ENCODE measurements at regions not wholly inside any gene's neighbourhood (a gene's known extent, or its start where the extent isn't known, plus 50 kb on each side); places are given as distances from the start of the nearest gene placed in this dataset.

DNA sequence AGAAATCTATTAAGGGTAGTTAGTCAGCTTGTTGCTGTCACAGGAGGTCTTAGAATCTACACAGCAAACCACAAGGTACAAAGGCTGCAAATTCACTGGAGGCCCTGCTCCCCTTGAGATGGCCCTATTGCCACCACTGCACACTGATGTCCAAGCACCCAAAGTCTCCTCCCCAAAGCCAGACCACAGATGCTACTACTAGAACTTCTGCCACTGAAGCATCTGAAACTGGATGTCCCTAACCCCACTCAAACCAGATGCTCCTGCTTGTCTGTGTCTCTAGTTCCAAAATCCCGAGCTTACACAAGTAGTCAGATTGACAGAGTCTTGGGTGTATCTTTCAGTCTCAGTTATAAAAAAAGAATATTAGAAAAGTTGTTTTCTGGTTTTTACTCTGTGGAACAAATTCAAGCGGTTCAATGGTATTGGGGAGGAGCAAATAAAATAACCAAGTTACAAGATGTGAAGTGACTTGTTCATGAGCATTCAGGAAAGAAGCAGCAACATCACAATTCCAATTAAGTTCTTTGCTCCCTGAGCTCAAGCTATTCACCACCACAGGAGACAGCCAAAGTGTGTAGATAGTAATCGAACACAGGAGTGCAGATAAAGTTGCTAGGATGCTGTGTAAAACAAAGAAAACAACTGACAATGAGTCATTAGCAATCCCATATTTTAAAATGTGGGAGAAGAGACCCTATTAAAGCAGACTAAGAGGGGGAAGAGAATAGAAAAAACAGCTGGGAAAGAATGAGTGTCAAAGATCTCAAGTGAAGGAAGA, 352.3 kb downstream of the PDGFC start:
- Histone ChIP-seq H3K4me2 (ENCODE audit: low read length) (no peak overlapping the region), H3K27me3 (ENCODE audit: control insufficient read depth, insufficient read depth, low read length) (no peaks in the 10 kb centered on the region), H3K36me3 (ENCODE audit: insufficient read depth, low read length) (no peaks in the 10 kb centered on the region), H3K9me3 (replicated peaks; ENCODE audit: low read length) (no peaks in the 10 kb centered on the region), H3K9ac (ENCODE audit: low read depth, low read length) (no peak overlapping the region), H3K4me1 (ENCODE audit: control insufficient read depth, insufficient read depth, low read length) (peaks cover 16% of the 10 kb centered on the region), H3K4me3 (ENCODE audit: low read length) (no peak overlapping the region)

DNA sequence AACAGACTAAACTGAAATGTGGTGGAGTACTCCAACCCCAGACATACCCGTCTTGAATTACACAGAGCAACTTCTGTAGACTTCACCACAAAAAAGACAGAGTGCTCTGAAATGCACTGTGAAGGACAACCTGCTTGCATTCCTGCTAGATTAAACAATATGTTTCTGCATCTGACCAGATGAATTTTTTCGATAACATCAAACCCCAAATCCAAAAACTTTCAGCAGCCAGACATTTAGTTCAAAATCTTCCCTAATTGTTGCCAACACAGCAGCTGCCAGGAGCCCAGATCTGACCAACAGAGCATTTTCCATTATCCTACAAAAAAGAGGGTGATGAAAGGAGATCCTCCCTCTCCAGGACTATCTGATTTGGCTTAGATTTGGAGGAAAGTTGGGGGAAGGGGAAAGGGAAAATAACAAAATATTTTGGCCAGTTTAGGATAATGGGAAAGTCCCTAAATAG, 356.5 kb downstream of the PDGFC start:
- Histone ChIP-seq H3K4me2 (ENCODE audit: low read length) (peak overlapping the region; percentile 2), H3K36me3 (ENCODE audit: insufficient read depth, low read length) (no peaks in the 10 kb centered on the region), H3K9ac (ENCODE audit: low read depth, low read length) (peak overlapping the region; percentile 20), H3K4me1 (ENCODE audit: control insufficient read depth, insufficient read depth, low read length) (peaks cover 21% of the 10 kb centered on the region), H3K4me3 (ENCODE audit: low read length) (no peak overlapping the region), H3K27me3 (ENCODE audit: control insufficient read depth, insufficient read depth, low read length) (no peaks in the 10 kb centered on the region), H3K9me3 (replicated peaks; ENCODE audit: low read length) (no peaks in the 10 kb centered on the region)

DNA sequence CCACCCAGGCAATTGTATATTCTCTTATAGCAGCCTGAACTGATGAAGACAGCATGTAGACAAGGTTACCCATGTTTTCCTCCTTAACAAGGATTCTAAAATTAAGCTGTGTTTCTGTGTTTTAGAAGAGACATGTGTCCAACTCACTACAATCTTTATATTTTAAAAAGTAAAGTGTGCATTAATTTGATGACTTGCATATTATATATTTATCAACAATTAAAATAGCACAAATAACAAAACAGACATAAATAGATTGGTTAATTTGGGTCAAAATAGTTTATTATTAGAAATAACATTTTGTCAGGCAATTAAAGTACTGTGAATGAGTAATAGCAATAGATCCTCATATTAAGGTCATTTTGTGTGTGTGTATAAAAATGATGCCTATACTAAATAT, 357.1 kb downstream of the PDGFC start:
- Histone ChIP-seq H3K36me3 (ENCODE audit: insufficient read depth, low read length) (no peaks in the 10 kb centered on the region), H3K4me1 (ENCODE audit: control insufficient read depth, insufficient read depth, low read length) (peaks cover 21% of the 10 kb centered on the region), H3K9ac (ENCODE audit: low read depth, low read length) (peak overlapping the region; percentile 10), H3K27me3 (ENCODE audit: control insufficient read depth, insufficient read depth, low read length) (no peaks in the 10 kb centered on the region), H3K4me2 (ENCODE audit: low read length) (peak overlapping the region; percentile 1), H3K9me3 (replicated peaks; ENCODE audit: low read length) (no peaks in the 10 kb centered on the region), H3K4me3 (ENCODE audit: low read length) (no peak overlapping the region)

DNA sequence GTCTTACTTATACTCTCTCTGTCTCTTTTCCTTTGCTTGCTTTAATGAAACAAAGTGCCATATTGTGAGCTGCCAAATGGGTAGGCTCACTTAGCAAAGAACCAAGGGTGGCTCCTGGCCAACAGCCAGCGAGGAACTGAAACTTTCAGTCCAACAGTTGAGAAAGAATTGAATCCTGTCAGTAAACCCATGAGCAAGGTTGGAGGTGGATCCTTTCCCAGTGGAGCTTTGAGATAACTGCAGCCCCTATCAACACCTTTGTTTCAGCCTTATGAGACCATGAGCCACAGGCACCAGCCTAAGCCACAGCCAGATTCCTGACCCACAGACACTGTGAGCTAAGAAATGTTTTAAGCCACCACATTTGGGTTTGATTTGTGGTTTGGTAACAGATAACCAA, 362.2 kb downstream of the PDGFC start:
- no peak overlapping the region for H3K9ac ChIP-seq (ENCODE audit: low read depth, low read length)
- no peaks in the 10 kb centered on the region for H3K36me3 ChIP-seq (ENCODE audit: insufficient read depth, low read length)
- no peak overlapping the region for H3K4me2 ChIP-seq (ENCODE audit: low read length)
- no peaks in the 10 kb centered on the region for H3K9me3 ChIP-seq (replicated peaks; ENCODE audit: low read length)
- peaks cover 23% of the 10 kb centered on the region for H3K4me1 ChIP-seq (ENCODE audit: control insufficient read depth, insufficient read depth, low read length)
- no peaks in the 10 kb centered on the region for H3K27me3 ChIP-seq (ENCODE audit: control insufficient read depth, insufficient read depth, low read length)
- no peak overlapping the region for H3K4me3 ChIP-seq (ENCODE audit: low read length)

DNA sequence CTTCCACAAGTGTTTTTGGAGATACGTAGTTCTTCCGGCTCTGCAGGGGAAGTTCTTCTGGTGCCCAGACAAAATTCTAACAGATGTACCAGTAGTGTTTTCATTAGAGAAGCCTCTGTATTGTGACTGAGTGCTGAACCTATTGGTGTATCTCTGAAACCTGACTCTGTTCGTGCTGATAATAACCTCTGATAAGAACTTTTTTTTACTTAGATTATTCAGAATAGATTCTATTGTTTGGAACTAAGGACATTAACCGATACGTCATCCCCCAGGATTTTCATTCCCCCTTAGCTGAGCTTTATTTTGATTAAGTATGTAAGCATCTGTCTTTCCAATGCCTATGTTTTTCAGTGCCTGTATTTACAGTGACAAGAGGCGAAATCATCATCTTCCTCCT, 362.9 kb downstream of the PDGFC start:
- Histone ChIP-seq H3K4me2 (ENCODE audit: low read length) (no peak overlapping the region), H3K27me3 (ENCODE audit: control insufficient read depth, insufficient read depth, low read length) (no peaks in the 10 kb centered on the region), H3K9me3 (replicated peaks; ENCODE audit: low read length) (no peaks in the 10 kb centered on the region), H3K9ac (ENCODE audit: low read depth, low read length) (no peak overlapping the region), H3K36me3 (ENCODE audit: insufficient read depth, low read length) (no peaks in the 10 kb centered on the region), H3K4me3 (ENCODE audit: low read length) (no peak overlapping the region), H3K4me1 (ENCODE audit: control insufficient read depth, insufficient read depth, low read length) (peaks cover 18% of the 10 kb centered on the region)

DNA sequence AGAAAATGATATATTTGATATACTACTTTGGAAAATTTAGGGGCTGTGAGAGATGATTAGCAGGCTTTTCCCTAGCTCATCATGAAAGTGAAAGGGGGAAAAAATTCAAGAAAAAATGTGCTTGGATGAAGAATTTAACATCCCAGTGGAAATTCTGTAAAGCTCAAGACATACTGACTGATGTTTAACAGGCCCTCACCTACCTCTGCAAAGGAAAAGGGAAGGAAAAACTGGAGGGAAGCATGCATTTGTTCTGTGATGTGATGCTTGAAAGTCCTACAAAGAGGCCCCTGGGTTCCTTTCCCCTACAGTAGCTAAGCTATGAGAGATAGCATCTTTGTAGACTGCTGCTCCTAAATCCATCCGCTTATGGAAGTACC, 364.1 kb downstream of the PDGFC start:
- H3K9me3 ChIP-seq (replicated peaks; ENCODE audit: low read length), result no peaks in the 10 kb centered on the region
- H3K4me3 ChIP-seq (ENCODE audit: low read length), result no peak overlapping the region
- no peak overlapping the region for H3K9ac ChIP-seq (ENCODE audit: low read depth, low read length)
- H3K36me3 ChIP-seq (ENCODE audit: insufficient read depth, low read length), result no peaks in the 10 kb centered on the region
- H3K27me3 ChIP-seq (ENCODE audit: control insufficient read depth, insufficient read depth, low read length), result no peaks in the 10 kb centered on the region
- peaks cover 18% of the 10 kb centered on the region for H3K4me1 ChIP-seq (ENCODE audit: control insufficient read depth, insufficient read depth, low read length)
- peak overlapping the region; percentile 0 for H3K4me2 ChIP-seq (ENCODE audit: low read length)

DNA sequence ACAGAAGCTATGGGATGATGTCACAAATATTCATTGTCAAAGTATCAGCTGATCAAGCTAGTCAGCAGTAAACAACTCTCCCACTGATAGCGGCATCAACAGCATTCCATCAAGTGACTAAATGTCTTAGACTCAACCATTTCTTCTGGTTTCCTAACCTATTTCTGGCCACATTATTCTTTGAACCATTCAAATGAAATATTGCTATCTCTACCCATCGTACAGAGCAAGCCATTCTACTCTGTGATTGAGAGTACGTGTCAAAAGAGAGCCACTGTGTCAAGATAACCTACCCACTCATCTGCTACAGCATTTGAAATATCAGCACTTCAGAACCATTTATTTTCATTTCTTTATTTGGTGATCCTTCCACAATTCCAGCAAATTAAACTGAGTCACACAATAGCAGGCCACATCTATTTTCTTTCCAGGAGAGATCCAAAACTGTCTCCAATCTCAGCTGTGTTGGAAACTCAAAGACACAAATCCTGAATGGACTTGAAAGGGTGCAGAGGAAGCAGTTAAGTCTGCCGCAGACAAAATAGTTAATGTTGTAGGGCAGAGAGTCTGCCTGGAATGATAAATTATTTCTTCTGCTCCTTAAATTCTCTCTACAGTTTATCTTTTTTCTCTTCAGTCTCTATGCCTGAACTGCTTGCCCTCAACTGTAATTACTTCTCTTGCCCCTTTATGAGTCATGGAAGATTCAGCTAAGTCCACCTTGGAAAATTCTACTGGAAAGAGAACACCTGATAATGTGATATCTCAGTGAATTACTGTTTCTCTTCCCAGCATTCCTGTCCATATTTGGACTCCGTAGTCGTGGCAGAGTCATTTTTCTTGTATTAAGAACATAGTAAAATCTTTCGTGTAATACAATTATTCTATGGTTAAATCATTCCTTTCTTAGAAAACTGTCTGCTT, 364.8 kb downstream of the PDGFC start:
- Histone ChIP-seq H3K27me3 (ENCODE audit: control insufficient read depth, insufficient read depth, low read length) (no peaks in the 10 kb centered on the region), H3K4me1 (ENCODE audit: control insufficient read depth, insufficient read depth, low read length) (peaks cover 18% of the 10 kb centered on the region), H3K4me3 (ENCODE audit: low read length) (no peak overlapping the region), H3K4me2 (ENCODE audit: low read length) (peak overlapping the region; percentile 0), H3K9me3 (replicated peaks; ENCODE audit: low read length) (no peaks in the 10 kb centered on the region), H3K36me3 (ENCODE audit: insufficient read depth, low read length) (no peaks in the 10 kb centered on the region), H3K9ac (ENCODE audit: low read depth, low read length) (no peak overlapping the region)

DNA sequence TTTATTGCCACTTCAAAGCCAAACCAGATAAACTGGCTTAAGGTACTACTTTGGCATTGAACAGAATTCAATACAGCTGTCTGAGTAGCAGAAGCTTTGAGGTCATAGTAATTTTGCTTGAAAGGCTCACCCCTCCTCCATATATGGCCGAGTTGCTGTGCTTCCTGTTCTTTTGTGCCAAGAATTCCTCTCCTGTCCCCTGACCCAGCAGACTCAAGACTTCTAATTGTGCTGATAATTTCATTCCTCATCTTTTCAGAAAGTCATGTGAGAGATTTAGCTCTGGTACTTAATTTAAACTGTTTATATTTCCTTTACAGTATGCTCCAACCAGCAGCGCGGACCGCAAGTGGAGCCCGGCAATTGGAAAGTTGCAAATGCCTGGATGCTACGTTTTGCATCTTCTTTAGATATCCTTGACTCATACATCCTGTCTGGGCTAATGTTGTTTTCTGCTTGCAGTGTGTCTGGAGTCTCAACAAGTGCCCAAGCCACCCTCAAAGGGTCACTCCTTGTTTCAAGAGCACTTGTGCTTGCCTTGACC, 373.4 kb downstream of the PDGFC start:
- H3K4me3 ChIP-seq (ENCODE audit: low read length), result no peak overlapping the region
- no peak overlapping the region for H3K9ac ChIP-seq (ENCODE audit: low read depth, low read length)

DNA sequence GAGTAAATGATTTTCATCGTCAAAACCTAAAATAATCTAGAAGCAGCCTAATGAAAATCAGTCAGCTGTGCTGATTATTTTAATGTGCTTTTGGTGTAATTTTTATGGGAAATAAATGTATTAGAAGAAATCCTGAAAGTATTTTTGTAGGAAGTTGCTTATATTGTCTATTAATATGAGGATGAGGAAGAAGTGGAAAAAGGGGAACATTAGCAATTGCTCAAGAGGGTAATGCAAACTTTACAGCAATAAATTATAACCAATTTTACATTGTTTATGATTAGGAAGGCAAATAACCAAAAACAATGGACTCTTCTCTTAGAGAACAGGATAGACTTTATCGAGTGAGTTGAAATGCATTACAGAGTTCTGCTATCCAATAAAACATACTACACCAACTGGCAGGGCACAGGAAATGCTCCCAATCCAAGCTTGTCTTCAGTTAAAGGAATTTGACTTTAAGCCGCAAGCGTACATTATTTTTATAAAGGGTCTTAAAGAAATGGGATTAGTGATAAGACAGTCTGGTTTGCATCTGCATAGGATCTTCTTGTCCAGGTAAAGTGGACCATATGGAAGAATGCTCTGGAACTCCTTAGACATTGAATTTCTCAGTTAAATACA, 374.8 kb downstream of the PDGFC start:
- Histone ChIP-seq H3K9ac (ENCODE audit: low read depth, low read length) (no peak overlapping the region), H3K36me3 (ENCODE audit: insufficient read depth, low read length) (no peaks in the 10 kb centered on the region), H3K4me3 (ENCODE audit: low read length) (no peak overlapping the region), H3K27me3 (ENCODE audit: control insufficient read depth, insufficient read depth, low read length) (no peaks in the 10 kb centered on the region), H3K9me3 (replicated peaks; ENCODE audit: low read length) (no peaks in the 10 kb centered on the region), H3K4me2 (ENCODE audit: low read length) (no peak overlapping the region), H3K4me1 (ENCODE audit: control insufficient read depth, insufficient read depth, low read length) (peaks cover 23% of the 10 kb centered on the region)

More for the DNA sequence above, 373.4 kb downstream of the PDGFC start:
- Histone ChIP-seq H3K4me2 (ENCODE audit: low read length) (no peak overlapping the region), H3K36me3 (ENCODE audit: insufficient read depth, low read length) (no peaks in the 10 kb centered on the region), H3K27me3 (ENCODE audit: control insufficient read depth, insufficient read depth, low read length) (no peaks in the 10 kb centered on the region), H3K9me3 (replicated peaks; ENCODE audit: low read length) (no peaks in the 10 kb centered on the region), H3K4me1 (ENCODE audit: control insufficient read depth, insufficient read depth, low read length) (peaks cover 23% of the 10 kb centered on the region)

DNA sequence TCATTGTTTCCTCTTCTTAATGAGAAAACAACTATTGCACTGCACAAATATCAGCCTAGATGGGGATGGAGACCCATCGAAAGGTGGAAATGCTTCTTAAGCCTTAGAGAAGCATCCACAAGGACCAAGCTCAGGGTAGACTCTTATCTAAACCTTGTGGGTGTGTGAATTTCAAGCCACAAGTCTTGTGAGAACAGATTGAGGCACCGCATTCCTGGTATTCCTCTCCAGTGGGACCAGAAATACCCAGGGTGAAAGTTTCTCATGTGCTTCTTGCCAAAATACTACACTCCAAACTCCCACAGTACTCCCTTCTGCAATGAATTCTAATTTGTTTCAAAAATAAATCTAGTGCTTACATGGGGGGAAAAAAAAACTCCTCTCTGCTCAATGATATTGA, 375.6 kb downstream of the PDGFC start:
- no peaks in the 10 kb centered on the region for H3K9me3 ChIP-seq (replicated peaks; ENCODE audit: low read length)
- H3K4me3 ChIP-seq (ENCODE audit: low read length), result no peak overlapping the region
- peaks cover 23% of the 10 kb centered on the region for H3K4me1 ChIP-seq (ENCODE audit: control insufficient read depth, insufficient read depth, low read length)
- H3K9ac ChIP-seq (ENCODE audit: low read depth, low read length), result no peak overlapping the region
- H3K36me3 ChIP-seq (ENCODE audit: insufficient read depth, low read length), result no peaks in the 10 kb centered on the region
- no peaks in the 10 kb centered on the region for H3K27me3 ChIP-seq (ENCODE audit: control insufficient read depth, insufficient read depth, low read length)
- H3K4me2 ChIP-seq (ENCODE audit: low read length), result no peak overlapping the region

DNA sequence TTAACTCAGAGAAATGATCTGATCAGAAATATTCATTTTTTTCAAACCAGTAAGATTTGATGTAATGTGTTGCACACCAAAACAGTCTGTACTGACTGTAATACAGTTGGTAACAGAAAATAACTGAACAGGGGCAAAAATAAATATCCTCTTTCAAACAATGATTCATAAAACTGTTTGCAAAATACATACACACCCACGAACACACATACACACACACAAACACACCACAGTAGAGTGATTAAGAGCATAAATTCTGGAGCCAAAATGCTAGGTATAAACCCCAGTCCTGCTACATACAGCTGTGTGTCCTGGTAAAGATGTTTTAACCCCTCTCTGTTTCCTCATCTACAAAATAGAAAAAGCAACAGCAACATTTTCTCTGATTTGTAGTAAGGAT, 376.6 kb downstream of the PDGFC start:
- Histone ChIP-seq H3K27me3 (ENCODE audit: control insufficient read depth, insufficient read depth, low read length) (no peaks in the 10 kb centered on the region), H3K9ac (ENCODE audit: low read depth, low read length) (no peak overlapping the region), H3K4me3 (ENCODE audit: low read length) (no peak overlapping the region), H3K4me2 (ENCODE audit: low read length) (no peak overlapping the region), H3K36me3 (ENCODE audit: insufficient read depth, low read length) (no peaks in the 10 kb centered on the region), H3K4me1 (ENCODE audit: control insufficient read depth, insufficient read depth, low read length) (peaks cover 23% of the 10 kb centered on the region), H3K9me3 (replicated peaks; ENCODE audit: low read length) (no peaks in the 10 kb centered on the region)
